HFF-Myc (cell line): ENCODE measurements at regions not wholly inside any gene's neighbourhood (a gene's known extent, or its start where the extent isn't known, plus 50 kb on each side); places are given as distances from the start of the nearest gene placed in this dataset.

Experiments
- DNase-seq: peaks from one replicate; pipeline ENCODE4 v3.0.0-alpha.2; 2011; ENCODE audit warnings: low read depth; ENCODE audit errors: extremely low read depth
- H3K4me3 ChIP-seq: replicated peaks from 2 replicates; pipeline ENCODE4 v1.5.1; 2011; ENCODE audit warnings: low read depth, mild to moderate bottlenecking, control low read depth, low read length
- CTCF ChIP-seq: IDR thresholded peaks from 2 replicates; pipeline ENCODE4 v1.5.1; 2012; ENCODE audit warnings: mild to moderate bottlenecking, low read depth, low read length, control low read depth; ENCODE audit errors: missing control alignments

GRCh38 chr18:78773303-78773755 lies 206.3 kb upstream of the SALL3 start:
- DNase-seq = no peak
- no peak overlapping the region for H3K4me3 ChIP-seq
- TF ChIP-seq CTCF = no peak

- TF ChIP-seq CTCF = no peak
- DNase-seq = no peak
- H3K4me3 ChIP-seq = no peak overlapping the region
These were observed 205.8 kb upstream of the SALL3 start for GRCh38 chr18:78773819-78774218.

GRCh38 chr18:78774741-78775141 lies 204.9 kb upstream of the SALL3 start:
- DNase-seq = no peak
- TF ChIP-seq CTCF = no peak
- H3K4me3 ChIP-seq = no peak overlapping the region

GRCh38 chr18:78776151-78776550 lies 203.5 kb upstream of the SALL3 start:
- DNase-seq = no peak
- no peak for TF ChIP-seq CTCF

GRCh38 chr18:78776706-78777285 lies 202.8 kb upstream of the SALL3 start:
- H3K4me3 ChIP-seq = no peak overlapping the region
- DNase-seq = no peak
- no peak for TF ChIP-seq CTCF

More at GRCh38 chr18:78776151-78776550, 203.5 kb upstream of the SALL3 start:
- H3K4me3 ChIP-seq = no peak overlapping the region

- no peak for TF ChIP-seq CTCF
- no peak overlapping the region for H3K4me3 ChIP-seq
- DNase-seq = no peak
These were observed 201.6 kb upstream of the SALL3 start for GRCh38 chr18:78777992-78778391.

GRCh38 chr18:78778651-78779050 lies 201.0 kb upstream of the SALL3 start:
- no peak for DNase-seq
- H3K4me3 ChIP-seq = no peak overlapping the region
- TF ChIP-seq CTCF = no peak
